ENCODE measurements at regions not wholly inside any gene's neighbourhood (a gene's known extent, or its start where the extent isn't known, plus 50 kb on each side); places are given as distances from the start of the nearest gene placed in this dataset.

DNA sequence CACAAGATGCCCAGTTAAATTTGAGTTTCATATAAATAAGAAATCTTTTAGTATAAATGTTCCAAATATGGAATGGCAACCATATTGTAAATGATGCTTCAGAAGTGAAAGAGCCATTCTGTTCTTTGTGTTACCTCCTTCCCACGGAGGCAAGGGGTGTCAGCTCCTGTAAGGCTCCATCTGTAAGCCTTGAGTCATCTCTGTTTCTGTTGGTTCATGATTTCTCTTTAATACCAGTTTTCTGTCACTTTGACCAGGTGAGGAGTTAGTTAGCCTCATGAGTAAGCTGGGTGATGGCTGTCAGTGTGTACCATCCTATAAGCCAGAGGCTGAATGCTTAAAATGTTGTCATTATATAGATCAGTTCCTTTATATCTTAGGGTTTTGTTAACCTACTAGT, 61.9 kb downstream of the TMEM30B start:
- Histone ChIP-seq H3K27ac (no peak overlapping the region), H3K36me3 (no peaks in the 10 kb centered on the region), H3K9me3 (ENCODE audit: severe bottlenecking) (no peaks in the 10 kb centered on the region), H3K4me3 (ENCODE audit: low read depth, low read length) (no peak overlapping the region), H3K27me3 (ENCODE audit: insufficient read depth, low read depth, severe bottlenecking) (no peaks in the 10 kb centered on the region)
- no peak for DNase-seq
- TF ChIP-seq, protein P1, sequence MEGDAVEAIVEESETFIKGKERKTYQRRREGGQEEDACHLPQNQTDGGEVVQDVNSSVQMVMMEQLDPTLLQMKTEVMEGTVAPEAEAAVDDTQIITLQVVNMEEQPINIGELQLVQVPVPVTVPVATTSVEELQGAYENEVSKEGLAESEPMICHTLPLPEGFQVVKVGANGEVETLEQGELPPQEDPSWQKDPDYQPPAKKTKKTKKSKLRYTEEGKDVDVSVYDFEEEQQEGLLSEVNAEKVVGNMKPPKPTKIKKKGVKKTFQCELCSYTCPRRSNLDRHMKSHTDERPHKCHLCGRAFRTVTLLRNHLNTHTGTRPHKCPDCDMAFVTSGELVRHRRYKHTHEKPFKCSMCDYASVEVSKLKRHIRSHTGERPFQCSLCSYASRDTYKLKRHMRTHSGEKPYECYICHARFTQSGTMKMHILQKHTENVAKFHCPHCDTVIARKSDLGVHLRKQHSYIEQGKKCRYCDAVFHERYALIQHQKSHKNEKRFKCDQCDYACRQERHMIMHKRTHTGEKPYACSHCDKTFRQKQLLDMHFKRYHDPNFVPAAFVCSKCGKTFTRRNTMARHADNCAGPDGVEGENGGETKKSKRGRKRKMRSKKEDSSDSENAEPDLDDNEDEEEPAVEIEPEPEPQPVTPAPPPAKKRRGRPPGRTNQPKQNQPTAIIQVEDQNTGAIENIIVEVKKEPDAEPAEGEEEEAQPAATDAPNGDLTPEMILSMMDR (IDR thresholded peaks at IDR 0.05; ENCODE audit: low read depth, low read length): no peak

DNA sequence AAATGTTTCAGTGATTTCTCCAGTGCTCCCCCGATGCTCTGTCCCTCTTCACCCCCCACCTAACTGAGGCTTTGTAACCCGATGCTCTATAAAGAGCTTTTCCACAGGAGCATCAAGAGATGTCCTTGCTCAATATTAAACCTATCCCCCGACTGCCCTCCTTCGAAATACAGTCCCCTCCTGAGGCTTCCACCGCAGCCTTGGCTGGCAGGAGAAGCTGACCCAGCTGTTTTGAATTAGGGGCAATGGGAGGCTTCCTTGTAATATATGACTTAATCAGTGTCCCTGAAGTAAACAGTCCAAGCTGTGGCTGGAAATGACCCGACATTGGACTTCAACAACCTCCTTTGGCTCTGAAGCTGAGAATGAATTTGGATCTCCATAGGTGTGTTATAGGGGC, 62.4 kb downstream of the TMEM30B start:
- Histone ChIP-seq H3K27ac (no peak overlapping the region), H3K27me3 (ENCODE audit: insufficient read depth, low read depth, severe bottlenecking) (no peaks in the 10 kb centered on the region), H3K36me3 (no peaks in the 10 kb centered on the region), H3K4me3 (ENCODE audit: low read depth, low read length) (no peak overlapping the region), H3K9me3 (ENCODE audit: severe bottlenecking) (no peaks in the 10 kb centered on the region)
- TF ChIP-seq, protein P1 (IDR thresholded peaks at IDR 0.05; ENCODE audit: low read depth, low read length): no peak
- peak; percentile 14 for DNase-seq

DNA sequence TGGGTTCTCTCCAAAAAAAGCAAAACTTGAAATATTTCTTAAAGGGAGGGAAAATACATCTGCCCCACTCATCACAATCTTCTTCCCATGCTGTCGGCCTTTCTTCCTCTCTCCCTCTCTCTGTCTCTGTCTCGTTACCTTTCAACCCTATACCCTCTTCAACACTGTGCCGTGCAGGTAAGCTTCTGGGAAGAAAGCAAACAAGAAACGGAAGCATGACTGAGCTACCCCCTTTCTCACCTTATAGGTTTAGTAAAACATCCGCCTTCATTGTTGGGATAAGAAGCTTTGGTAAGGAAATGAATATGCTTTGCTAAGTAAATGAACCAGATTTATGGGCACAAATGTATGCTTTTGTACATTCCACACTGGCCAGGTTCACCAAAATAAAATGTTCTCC, 63.0 kb downstream of the TMEM30B start:
- no peaks in the 10 kb centered on the region for H3K36me3 ChIP-seq
- H3K27me3 ChIP-seq (ENCODE audit: insufficient read depth, low read depth, severe bottlenecking): no peaks in the 10 kb centered on the region
- no peak for DNase-seq
- H3K9me3 ChIP-seq (ENCODE audit: severe bottlenecking): no peaks in the 10 kb centered on the region
- no peak overlapping the region for H3K4me3 ChIP-seq (ENCODE audit: low read depth, low read length)
- H3K27ac ChIP-seq: no peak overlapping the region
- TF ChIP-seq, protein P1 (IDR thresholded peaks at IDR 0.05; ENCODE audit: low read depth, low read length): no peak

DNA sequence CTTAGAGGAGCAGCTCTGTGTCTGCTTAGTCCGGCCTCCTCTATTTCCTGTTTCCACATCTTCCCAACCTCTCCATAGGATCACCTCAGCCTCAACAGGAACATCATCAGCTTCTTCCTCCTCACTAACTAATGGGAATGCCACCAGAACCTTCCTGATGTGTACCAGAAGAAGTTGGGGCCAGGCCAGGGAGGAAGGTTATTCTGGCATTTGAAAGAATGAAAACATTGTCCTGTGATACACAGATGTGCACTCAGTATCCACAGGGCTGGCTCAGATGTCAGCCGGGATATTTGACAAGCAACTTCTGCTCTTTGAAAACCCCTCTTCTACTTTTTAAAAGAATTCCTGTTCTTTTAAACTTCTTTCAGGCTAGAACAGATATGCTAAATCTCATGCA, 63.6 kb downstream of the TMEM30B start:
- no peak overlapping the region for H3K4me3 ChIP-seq (ENCODE audit: low read depth, low read length)
- H3K36me3 ChIP-seq: no peaks in the 10 kb centered on the region
- DNase-seq: no peak
- H3K9me3 ChIP-seq (ENCODE audit: severe bottlenecking): no peaks in the 10 kb centered on the region
- TF ChIP-seq, protein P1 (IDR thresholded peaks at IDR 0.05; ENCODE audit: low read depth, low read length): no peak
- H3K27ac ChIP-seq: no peak overlapping the region
- no peaks in the 10 kb centered on the region for H3K27me3 ChIP-seq (ENCODE audit: insufficient read depth, low read depth, severe bottlenecking)

DNA sequence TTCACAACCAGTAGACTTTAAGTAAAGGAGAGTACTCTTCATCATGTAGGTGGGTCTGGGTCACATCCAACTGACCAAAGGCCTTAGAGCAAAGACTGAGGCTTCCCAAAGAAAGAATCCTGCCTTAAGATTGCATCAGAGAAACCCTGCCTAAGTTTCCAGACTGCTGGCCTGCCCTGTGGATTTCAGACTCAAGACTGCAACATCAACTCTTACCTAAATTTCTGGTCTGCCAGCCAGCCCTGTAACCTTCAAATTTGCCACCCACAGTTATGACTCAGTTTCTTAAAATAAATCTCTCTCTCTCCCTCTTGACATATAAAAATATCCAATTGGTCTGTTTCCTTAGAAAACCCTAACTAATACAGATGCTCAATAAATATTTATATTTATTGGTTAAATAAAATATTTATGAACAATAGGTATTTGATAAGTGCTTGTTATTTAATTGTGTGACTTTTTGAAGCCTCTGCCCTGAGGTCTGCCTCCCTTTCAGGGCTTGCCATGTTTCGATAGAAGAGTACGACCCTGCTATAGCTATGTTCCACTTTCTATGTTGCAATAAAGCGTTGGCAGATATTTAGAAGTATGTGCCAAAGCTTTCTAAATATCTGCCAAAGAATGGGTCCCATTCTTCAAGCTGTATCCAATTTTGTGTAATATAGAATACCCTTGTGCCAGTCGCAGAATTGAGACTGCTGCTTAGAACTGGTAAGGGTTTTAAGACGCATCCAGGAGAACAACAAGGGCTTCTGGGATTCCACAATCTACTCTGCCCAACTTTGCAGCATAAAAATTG, 65.7 kb downstream of the TMEM30B start:
- Histone ChIP-seq H3K27ac (no peak overlapping the region), H3K4me3 (ENCODE audit: low read depth, low read length) (no peak overlapping the region), H3K9me3 (ENCODE audit: severe bottlenecking) (no peaks in the 10 kb centered on the region), H3K36me3 (no peaks in the 10 kb centered on the region), H3K27me3 (ENCODE audit: insufficient read depth, low read depth, severe bottlenecking) (no peaks in the 10 kb centered on the region)
- no peak for DNase-seq
- TF ChIP-seq, protein P1 (IDR thresholded peaks at IDR 0.05; ENCODE audit: low read depth, low read length): no peak

DNA sequence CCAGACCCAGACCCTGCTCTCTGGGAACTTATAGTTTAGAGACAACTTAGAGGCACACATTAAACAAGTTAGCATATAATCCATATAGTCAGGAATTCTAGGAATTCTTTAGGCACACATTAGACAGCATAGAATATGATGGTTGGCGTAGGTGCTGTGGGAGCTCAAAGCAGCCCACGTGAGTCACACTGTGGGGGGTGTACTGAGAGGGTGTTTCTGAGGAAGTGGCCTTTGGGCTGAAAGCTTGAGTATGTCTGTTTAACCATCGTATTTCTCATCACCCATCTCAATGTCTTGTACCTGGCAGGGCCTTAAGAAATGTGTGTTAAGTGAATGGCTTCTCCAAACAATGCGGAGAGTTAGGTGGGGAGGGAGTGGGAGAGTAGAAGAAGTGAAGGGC, 67.2 kb downstream of the TMEM30B start:
- TF ChIP-seq, protein P1 (IDR thresholded peaks at IDR 0.05; ENCODE audit: low read depth, low read length): no peak
- H3K4me3 ChIP-seq (ENCODE audit: low read depth, low read length): no peak overlapping the region
- H3K9me3 ChIP-seq (ENCODE audit: severe bottlenecking): no peaks in the 10 kb centered on the region
- DNase-seq: no peak
- H3K36me3 ChIP-seq: no peaks in the 10 kb centered on the region
- no peak overlapping the region for H3K27ac ChIP-seq
- H3K27me3 ChIP-seq (ENCODE audit: insufficient read depth, low read depth, severe bottlenecking): no peaks in the 10 kb centered on the region
